HepG2 (cell line): ENCODE measurements at regions not wholly inside any gene's neighbourhood (a gene's known extent, or its start where the extent isn't known, plus 50 kb on each side); places are given as distances from the start of the nearest gene placed in this dataset.

Experiments
- NCOA5 ChIP-seq: sonication (generic); formaldehyde crosslinking; IDR thresholded peaks from 2 replicates; pipeline ENCODE4 v1.4.0; 2020; ENCODE audit warnings: missing genetic modification reagents
- YY1 ChIP-seq: IDR thresholded peaks from 2 replicates; pipeline ENCODE4 v1.6.1; 2011; ENCODE audit warnings: low read length, low read depth, moderate library complexity, mild to moderate bottlenecking; ENCODE audit not compliant: insufficient read depth, insufficient replicate concordance
- ZHX1 ChIP-seq: sonication (generic); formaldehyde crosslinking; IDR thresholded peaks from 2 replicates; pipeline ENCODE4 v1.8.1; 2022; ENCODE audit warnings: low read depth, mild to moderate bottlenecking, missing genetic modification reagents

- no peak for TF ChIP-seq NCOA5 (CRISPR knock-in tag)
- no peak for TF ChIP-seq ZHX1
- no peak for TF ChIP-seq YY1
Measured at GRCh38 chr13:73293913-73294523, 235.2 kb downstream of the KLF5 start.
